ENCODE measurements at regions not wholly inside any gene's neighbourhood (a gene's known extent, or its start where the extent isn't known, plus 50 kb on each side); places are given as distances from the start of the nearest gene placed in this dataset.

DNA sequence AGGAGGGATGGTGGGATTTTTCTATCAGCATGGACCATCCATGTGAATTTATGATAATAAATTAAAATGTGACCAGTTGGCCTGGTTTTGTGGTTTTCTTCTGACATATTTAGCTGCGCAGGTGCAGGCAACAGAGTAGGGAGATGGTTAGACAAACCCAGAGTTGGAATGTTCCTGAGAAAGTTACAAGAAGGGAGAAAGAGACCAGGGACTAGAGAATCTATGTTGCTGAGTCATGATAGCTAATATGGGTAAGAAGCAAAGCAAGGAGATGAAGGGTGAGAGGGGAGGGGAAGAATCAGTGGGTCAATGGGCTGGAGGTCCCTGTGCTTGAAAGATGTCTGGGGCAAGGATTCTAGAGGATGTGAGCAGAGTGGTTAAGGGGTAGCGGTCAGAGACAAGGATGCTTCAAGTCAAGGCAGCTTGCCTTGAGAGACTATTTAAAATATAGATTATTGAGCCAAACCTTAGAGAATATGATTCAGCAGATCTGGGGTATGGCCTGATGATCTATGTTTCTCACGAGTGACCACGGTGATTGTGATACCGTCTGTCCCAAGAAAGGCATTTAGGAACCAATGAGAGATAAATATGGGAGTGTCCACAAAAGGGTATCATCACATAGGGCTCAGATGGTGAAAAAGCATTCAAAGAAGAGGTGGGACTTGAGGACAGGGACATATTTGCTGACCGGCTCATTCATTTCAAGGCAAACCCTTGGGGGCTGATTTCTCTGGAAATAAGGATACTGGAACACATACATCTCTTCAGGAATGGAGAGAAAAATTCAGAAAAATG lies 219.7 kb upstream of the PLD5 start:
- Histone ChIP-seq H3K9me3 (ENCODE audit: control insufficient read depth, insufficient read depth, low read length) (no peaks in the 10 kb centered on the region), H3F3A (ENCODE audit: control insufficient read depth, insufficient read depth) (no peaks in the 10 kb centered on the region), H3K4me1 (ENCODE audit: control insufficient read depth, low read length) (no peaks in the 10 kb centered on the region), H3K36me3 (ENCODE audit: control insufficient read depth, low read length) (no peaks in the 10 kb centered on the region), H3K4me2 (ENCODE audit: low read length) (no peak overlapping the region), H3K27ac (ENCODE audit: low read depth, low read length) (no peak overlapping the region), H3K9me2 (replicated peaks; ENCODE audit: control insufficient read depth, low read length) (no peaks in the 10 kb centered on the region), H3K4me3 (ENCODE audit: low read length) (no peak overlapping the region), H3K27me3 (ENCODE audit: control insufficient read depth, low read length) (no peaks in the 10 kb centered on the region), H4K20me1 (ENCODE audit: control insufficient read depth, insufficient read depth, low read depth, low read length) (no peaks in the 10 kb centered on the region), H3K79me2 (ENCODE audit: control insufficient read depth, low read length) (no peaks in the 10 kb centered on the region)
- TF ChIP-seq, protein P1, sequence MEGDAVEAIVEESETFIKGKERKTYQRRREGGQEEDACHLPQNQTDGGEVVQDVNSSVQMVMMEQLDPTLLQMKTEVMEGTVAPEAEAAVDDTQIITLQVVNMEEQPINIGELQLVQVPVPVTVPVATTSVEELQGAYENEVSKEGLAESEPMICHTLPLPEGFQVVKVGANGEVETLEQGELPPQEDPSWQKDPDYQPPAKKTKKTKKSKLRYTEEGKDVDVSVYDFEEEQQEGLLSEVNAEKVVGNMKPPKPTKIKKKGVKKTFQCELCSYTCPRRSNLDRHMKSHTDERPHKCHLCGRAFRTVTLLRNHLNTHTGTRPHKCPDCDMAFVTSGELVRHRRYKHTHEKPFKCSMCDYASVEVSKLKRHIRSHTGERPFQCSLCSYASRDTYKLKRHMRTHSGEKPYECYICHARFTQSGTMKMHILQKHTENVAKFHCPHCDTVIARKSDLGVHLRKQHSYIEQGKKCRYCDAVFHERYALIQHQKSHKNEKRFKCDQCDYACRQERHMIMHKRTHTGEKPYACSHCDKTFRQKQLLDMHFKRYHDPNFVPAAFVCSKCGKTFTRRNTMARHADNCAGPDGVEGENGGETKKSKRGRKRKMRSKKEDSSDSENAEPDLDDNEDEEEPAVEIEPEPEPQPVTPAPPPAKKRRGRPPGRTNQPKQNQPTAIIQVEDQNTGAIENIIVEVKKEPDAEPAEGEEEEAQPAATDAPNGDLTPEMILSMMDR (IDR thresholded peaks at IDR 0.05; ENCODE audit: low read depth, low read length, poor library complexity, severe bottlenecking) = no peak
- no peak for TF ChIP-seq EZH2phosphoT487 (IDR thresholded peaks at IDR 0.05; ENCODE audit: borderline replicate concordance, low read length)

DNA sequence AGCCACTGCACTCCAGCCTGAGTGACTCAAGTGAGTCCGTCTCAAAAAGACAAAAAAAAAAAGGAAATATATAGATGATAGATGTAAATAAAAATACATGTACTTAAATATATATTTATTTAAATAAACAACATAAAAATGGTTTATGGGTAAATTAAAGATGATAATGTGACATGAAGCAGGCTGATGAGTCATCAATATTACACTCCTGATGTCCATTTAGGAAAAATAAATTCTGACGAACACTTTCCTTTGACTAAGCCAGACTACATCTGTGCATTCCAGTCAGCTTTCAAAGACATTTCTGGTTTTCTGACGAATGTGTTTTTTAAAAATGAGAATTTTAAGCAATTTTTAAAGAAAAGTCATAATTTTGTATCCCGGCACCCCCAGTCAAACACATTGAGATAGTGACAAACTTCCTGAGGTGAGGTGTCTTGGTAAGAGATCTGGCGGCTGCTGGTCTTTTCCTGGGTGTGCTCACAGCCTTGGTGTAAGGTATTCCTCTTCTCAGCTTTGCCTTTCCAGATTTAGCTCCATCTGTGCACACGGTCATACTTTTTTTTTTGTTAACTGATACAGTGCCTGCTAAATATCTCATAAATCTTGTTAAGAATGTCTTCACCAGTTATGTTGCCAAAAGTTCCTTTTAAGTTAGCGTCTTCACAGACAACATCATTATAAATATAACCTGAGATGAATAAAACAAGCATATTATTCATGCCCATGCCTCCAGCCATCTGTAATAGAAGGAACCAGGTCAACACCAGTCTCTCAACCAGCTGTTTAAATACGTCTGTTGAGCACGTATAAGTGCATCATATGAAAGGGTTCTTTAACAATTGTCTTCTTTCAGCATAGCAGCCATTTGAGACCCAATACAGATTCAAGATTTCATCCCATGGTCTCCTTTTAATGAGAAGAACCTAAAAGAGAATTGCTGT lies 214.5 kb upstream of the PLD5 start:
- Histone ChIP-seq H3K9me3 (ENCODE audit: control insufficient read depth, insufficient read depth, low read length) (no peaks in the 10 kb centered on the region), H3K27ac (ENCODE audit: low read depth, low read length) (no peak overlapping the region), H3K9me2 (replicated peaks; ENCODE audit: control insufficient read depth, low read length) (no peaks in the 10 kb centered on the region), H3F3A (ENCODE audit: control insufficient read depth, insufficient read depth) (no peaks in the 10 kb centered on the region), H3K4me1 (ENCODE audit: control insufficient read depth, low read length) (no peaks in the 10 kb centered on the region), H3K79me2 (ENCODE audit: control insufficient read depth, low read length) (no peaks in the 10 kb centered on the region), H3K36me3 (ENCODE audit: control insufficient read depth, low read length) (no peaks in the 10 kb centered on the region), H3K27me3 (ENCODE audit: control insufficient read depth, low read length) (no peaks in the 10 kb centered on the region), H4K20me1 (ENCODE audit: control insufficient read depth, insufficient read depth, low read depth, low read length) (no peaks in the 10 kb centered on the region), H3K4me2 (ENCODE audit: low read length) (no peak overlapping the region), H3K4me3 (ENCODE audit: low read length) (no peak overlapping the region)
- no peak for TF ChIP-seq EZH2phosphoT487 (IDR thresholded peaks at IDR 0.05; ENCODE audit: borderline replicate concordance, low read length)
- TF ChIP-seq, protein P1 (IDR thresholded peaks at IDR 0.05; ENCODE audit: low read depth, low read length, poor library complexity, severe bottlenecking) = no peak

DNA sequence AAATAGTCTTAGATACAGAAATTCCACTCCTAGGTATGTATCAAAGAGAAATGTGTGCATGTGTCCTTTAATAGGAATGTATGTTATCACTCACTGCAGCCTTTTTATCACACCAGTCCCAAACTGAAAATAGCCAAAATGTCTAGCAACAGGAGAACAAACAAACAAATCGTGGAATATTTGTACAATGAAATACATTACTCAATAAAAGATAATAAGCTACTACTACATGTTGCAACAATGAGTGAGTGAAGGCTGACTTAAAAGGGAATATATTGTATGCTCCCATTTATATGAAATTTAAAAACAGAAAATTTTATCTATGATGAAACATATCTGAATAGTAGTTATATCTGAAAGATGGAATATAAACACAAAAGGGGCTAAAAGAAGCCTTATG lies 212.1 kb upstream of the PLD5 start:
- Histone ChIP-seq H3K9me3 (ENCODE audit: control insufficient read depth, insufficient read depth, low read length) (no peaks in the 10 kb centered on the region), H3K27ac (ENCODE audit: low read depth, low read length) (no peak overlapping the region), H3K4me2 (ENCODE audit: low read length) (no peak overlapping the region), H3K4me3 (ENCODE audit: low read length) (no peak overlapping the region), H4K20me1 (ENCODE audit: control insufficient read depth, insufficient read depth, low read depth, low read length) (no peaks in the 10 kb centered on the region), H3K36me3 (ENCODE audit: control insufficient read depth, low read length) (no peaks in the 10 kb centered on the region), H3K79me2 (ENCODE audit: control insufficient read depth, low read length) (no peaks in the 10 kb centered on the region), H3K27me3 (ENCODE audit: control insufficient read depth, low read length) (no peaks in the 10 kb centered on the region), H3K9me2 (replicated peaks; ENCODE audit: control insufficient read depth, low read length) (no peaks in the 10 kb centered on the region), H3K4me1 (ENCODE audit: control insufficient read depth, low read length) (no peaks in the 10 kb centered on the region), H3F3A (ENCODE audit: control insufficient read depth, insufficient read depth) (no peaks in the 10 kb centered on the region)
- no peak for TF ChIP-seq EZH2phosphoT487 (IDR thresholded peaks at IDR 0.05; ENCODE audit: borderline replicate concordance, low read length)
- TF ChIP-seq, protein P1 (IDR thresholded peaks at IDR 0.05; ENCODE audit: low read depth, low read length, poor library complexity, severe bottlenecking) = no peak

Data from DOHH2 (cell line).